Calu3 (cell line): ENCODE measurements at regions not wholly inside any gene's neighbourhood (a gene's known extent, or its start where the extent isn't known, plus 50 kb on each side); places are given as distances from the start of the nearest gene placed in this dataset.

Source experiments
- BruUV-seq: library from RNA; stranded (reverse); fragments of 400-500 nt; replicated peaks from 2 replicates; lab custom pipeline; 2021; lab: Mats Ljungman, UMichigan
- CTCF ChIA-PET: fragments of 300-600 bp; sonication (Branson Sonifier 250); formaldehyde crosslinking; loops from one replicate; lab custom pipeline; 2022; ENCODE audit warnings: antibody characterized with exemption; lab: Charles Lee
- DNase-seq: peaks from one replicate; pipeline ENCODE4 v3.0.0; 2022
- H3K27ac Mint-ChIP-seq: one replicate; pipeline ENCODE4 v1.8.0; 2022; ENCODE audit warnings: mixed read lengths; ENCODE audit not compliant: unreplicated experiment
- H3K27me3 Mint-ChIP-seq: one replicate; pipeline ENCODE4 v1.8.0; 2022; ENCODE audit warnings: mixed read lengths; ENCODE audit not compliant: unreplicated experiment
- H3K36me3 Mint-ChIP-seq: one replicate; pipeline ENCODE4 v1.8.0; 2022; ENCODE audit warnings: mild to moderate bottlenecking, moderate library complexity, mixed read lengths; ENCODE audit not compliant: insufficient read depth, unreplicated experiment
- H3K4me1 Mint-ChIP-seq: one replicate; pipeline ENCODE4 v1.8.0; 2022; ENCODE audit warnings: mild to moderate bottlenecking, low read depth, mixed read lengths; ENCODE audit not compliant: unreplicated experiment
- H3K4me3 Mint-ChIP-seq: one replicate; pipeline ENCODE4 v1.8.0; 2022; ENCODE audit warnings: mild to moderate bottlenecking, low read depth, moderate library complexity, mixed read lengths; ENCODE audit not compliant: unreplicated experiment
- H3K9me3 Mint-ChIP-seq: one replicate; pipeline ENCODE4 v1.8.0; 2022; ENCODE audit warnings: low read depth, mixed read lengths; ENCODE audit not compliant: unreplicated experiment
- intact Hi-C: fragments of 100-400 bp; cut with micrococcal nuclease; formaldehyde crosslinking; loops from one replicate; pipeline ENCODE4 v1.10.0; 2022; ENCODE audit not compliant: unreplicated experiment
- TF ChIP-seq, protein P1 (sequence below): fragments of 200-600 bp; IDR thresholded peaks from one replicate; pipeline ENCODE4 v1.8.0; 2022; ENCODE audit warnings: antibody characterized with exemption; ENCODE audit not compliant: unreplicated experiment

DNA sequence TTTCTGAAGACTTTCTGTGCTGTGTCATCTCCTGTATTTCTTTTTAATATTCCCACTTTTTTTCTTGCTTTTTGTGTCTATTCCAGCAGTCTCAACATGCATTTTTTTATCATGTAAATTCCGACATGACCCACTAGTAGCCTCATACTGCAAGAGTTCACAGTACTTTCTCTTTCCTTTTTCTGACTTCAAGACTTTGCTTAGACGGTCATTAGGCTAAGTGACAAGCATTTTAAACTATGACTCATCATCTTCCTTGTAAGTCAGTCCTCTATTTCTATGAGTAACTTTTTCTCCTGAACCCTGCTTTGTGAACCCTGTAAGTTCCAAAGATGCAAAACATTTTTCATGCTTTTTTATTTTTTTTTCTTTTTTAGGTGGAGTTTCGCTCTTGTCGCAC is 381.2 kb downstream of the TXNL1 start:
- Mint-ChIP-seq H3K4me1 (peaks cover 8% of the 10 kb centered on the region), H3K27ac (no peak overlapping the region), H3K27me3 (no peaks in the 10 kb centered on the region), H3K9me3 (no peaks in the 10 kb centered on the region), H3K4me3 (no peak overlapping the region), H3K36me3 (no peaks in the 10 kb centered on the region)
- CTCF ChIA-PET = no interaction called here
- TF ChIP-seq, protein P1, sequence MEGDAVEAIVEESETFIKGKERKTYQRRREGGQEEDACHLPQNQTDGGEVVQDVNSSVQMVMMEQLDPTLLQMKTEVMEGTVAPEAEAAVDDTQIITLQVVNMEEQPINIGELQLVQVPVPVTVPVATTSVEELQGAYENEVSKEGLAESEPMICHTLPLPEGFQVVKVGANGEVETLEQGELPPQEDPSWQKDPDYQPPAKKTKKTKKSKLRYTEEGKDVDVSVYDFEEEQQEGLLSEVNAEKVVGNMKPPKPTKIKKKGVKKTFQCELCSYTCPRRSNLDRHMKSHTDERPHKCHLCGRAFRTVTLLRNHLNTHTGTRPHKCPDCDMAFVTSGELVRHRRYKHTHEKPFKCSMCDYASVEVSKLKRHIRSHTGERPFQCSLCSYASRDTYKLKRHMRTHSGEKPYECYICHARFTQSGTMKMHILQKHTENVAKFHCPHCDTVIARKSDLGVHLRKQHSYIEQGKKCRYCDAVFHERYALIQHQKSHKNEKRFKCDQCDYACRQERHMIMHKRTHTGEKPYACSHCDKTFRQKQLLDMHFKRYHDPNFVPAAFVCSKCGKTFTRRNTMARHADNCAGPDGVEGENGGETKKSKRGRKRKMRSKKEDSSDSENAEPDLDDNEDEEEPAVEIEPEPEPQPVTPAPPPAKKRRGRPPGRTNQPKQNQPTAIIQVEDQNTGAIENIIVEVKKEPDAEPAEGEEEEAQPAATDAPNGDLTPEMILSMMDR = no peak
- intact Hi-C loops = no loop called here
- BruUV-seq = no TSS peak
- DNase-seq = no peak

DNA sequence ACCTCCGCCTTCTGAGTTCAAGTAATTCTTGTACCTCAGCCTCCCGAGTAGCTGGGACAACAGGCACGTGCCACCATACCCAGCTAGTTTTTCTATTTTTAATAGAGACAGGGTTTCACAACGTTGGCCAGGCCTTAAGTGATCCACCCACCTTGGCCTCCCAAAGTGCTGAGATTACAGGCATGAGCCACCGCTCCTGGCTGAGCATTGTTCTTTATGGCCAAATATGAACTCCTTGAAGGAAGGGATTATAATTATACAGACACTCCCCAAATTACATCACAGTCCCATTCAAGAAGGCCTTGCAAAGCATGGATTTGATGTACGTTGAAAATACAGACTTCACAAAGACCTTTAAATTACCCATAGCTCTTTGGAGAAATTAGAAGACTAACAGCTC is 381.7 kb downstream of the TXNL1 start:
- TF ChIP-seq, protein P1 = no peak
- no peak for DNase-seq
- Mint-ChIP-seq H3K4me1 (peaks cover 8% of the 10 kb centered on the region), H3K27me3 (no peaks in the 10 kb centered on the region), H3K4me3 (no peak overlapping the region), H3K36me3 (no peaks in the 10 kb centered on the region), H3K27ac (no peak overlapping the region), H3K9me3 (no peaks in the 10 kb centered on the region)
- CTCF ChIA-PET = no interaction called here
- no TSS peak for BruUV-seq
- intact Hi-C loops = no loop called here

DNA sequence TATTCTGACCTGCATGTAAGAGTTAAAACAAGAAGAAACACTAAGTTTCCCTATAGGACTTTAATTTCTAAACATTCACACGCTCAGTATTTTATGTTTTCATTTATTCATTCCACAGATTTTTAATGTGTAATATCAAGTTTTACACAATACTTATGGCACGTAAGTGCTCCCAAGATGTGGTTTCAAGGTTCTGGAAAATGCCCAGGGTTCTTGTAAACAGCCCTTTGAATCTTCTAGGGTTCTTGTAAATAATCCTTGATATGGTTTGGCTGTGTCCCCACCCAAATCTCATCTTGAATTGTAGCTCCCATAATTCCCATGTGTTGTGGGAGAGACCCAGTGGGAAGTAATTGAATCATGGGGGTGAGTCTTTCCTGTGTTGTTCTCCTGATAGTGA is 383.0 kb downstream of the TXNL1 start:
- TF ChIP-seq, protein P1 = no peak
- no TSS peak for BruUV-seq
- no peaks in the 10 kb centered on the region for H3K36me3 Mint-ChIP-seq
- H3K4me3 Mint-ChIP-seq = no peak overlapping the region
- H3K27me3 Mint-ChIP-seq = peaks cover 13% of the 10 kb centered on the region
- H3K9me3 Mint-ChIP-seq = no peaks in the 10 kb centered on the region
- no peak overlapping the region for H3K27ac Mint-ChIP-seq
- CTCF ChIA-PET = interaction anchor here (0.7 kb wide), 1 partner anchor 14 kb away, joined by 3 read pairs; no protein-coding TSS in a partner anchor
- intact Hi-C loops = no loop called here
- H3K4me1 Mint-ChIP-seq = peaks cover 8% of the 10 kb centered on the region
- no peak for DNase-seq

DNA sequence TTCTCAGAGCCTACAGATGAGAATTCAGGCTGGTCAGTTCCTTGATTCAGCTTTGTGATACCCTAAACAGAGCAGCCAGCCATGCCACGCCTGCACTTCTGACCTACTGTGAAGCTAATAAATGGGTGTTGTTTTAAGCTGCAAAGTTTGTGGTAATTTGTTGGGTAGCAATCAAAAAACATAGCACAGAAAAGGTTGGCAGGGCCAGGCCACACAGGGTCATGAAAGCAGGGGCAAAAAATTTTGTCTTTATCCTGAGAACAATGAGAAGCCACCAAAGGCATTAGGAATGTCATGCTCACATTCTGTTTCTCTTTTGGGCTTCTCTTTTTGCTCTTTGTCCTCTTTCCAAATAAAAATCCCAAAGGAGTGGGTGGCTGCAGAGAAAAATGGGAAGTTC is 385.9 kb downstream of the TXNL1 start:
- BruUV-seq = no TSS peak
- Mint-ChIP-seq H3K27ac (no peak overlapping the region), H3K36me3 (no peaks in the 10 kb centered on the region), H3K9me3 (no peaks in the 10 kb centered on the region), H3K4me3 (no peak overlapping the region), H3K27me3 (peaks cover 15% of the 10 kb centered on the region), H3K4me1 (peaks cover 7% of the 10 kb centered on the region)
- CTCF ChIA-PET = interaction anchor here (0.5 kb wide), 1 partner anchor 607 kb away, joined by 3 read pairs; no protein-coding TSS in a partner anchor
- no peak for DNase-seq
- intact Hi-C loops = no loop called here
- TF ChIP-seq, protein P1 = no peak
